Liver (tissue), 8 donors: ENCODE measurements at regions not wholly inside any gene's neighbourhood (a gene's known extent, or its start where the extent isn't known, plus 50 kb on each side); places are given as distances from the start of the nearest gene placed in this dataset.
"Not testable (repeated sequence)": the region's sequence is repeated elsewhere in the genome, so short reads cannot be mapped to it uniquely, and the experiment has no call there.

Experiments
- DNase-seq: peaks from one replicate; pipeline ENCODE4 v3.0.0-alpha.2; 2017; ENCODE audit warnings: low spot score
- H3K27ac ChIP-seq, 2 donors: one replicate each; pipeline ENCODE4 v1.7.0; 2013; ENCODE audit warnings: inconsistent platforms in 2 of 2, low read length in 2 of 2, control low read depth in 1 of 2, low read depth in 1 of 2, mild to moderate bottlenecking in 1 of 2
- H3K27me3 ChIP-seq, 4 donors: one replicate each; pipeline versions ENCODE4 v1.6.1 to v1.7.0; 2013; ENCODE audit warnings: low read length in 3 of 4, inconsistent platforms in 1 of 4, mild to moderate bottlenecking in 1 of 4, moderate library complexity in 1 of 4; ENCODE audit not compliant: control insufficient read depth in 4 of 4, insufficient read depth in 4 of 4
- H3K36me3 ChIP-seq, 4 donors: one replicate each; pipeline versions ENCODE4 v1.6.1 to v1.7.0; 2013; ENCODE audit warnings: low read length in 3 of 4, mild to moderate bottlenecking in 3 of 4, low read depth in 1 of 4, moderate library complexity in 1 of 4; ENCODE audit not compliant: control insufficient read depth in 4 of 4, insufficient read depth in 3 of 4
- H3K4me1 ChIP-seq, 4 donors: one replicate each; pipeline versions ENCODE4 v1.6.1 to v1.7.0; 2013; ENCODE audit warnings: low read length in 3 of 4, mild to moderate bottlenecking in 3 of 4, moderate library complexity in 1 of 4; ENCODE audit not compliant: control insufficient read depth in 4 of 4, insufficient read depth in 4 of 4
- H3K4me3 ChIP-seq, 3 donors: one replicate each; pipeline versions ENCODE4 v1.6.1 to v1.7.0; 2013; ENCODE audit warnings: low read length in 3 of 3, control low read depth in 1 of 3, low read depth in 1 of 3, mild to moderate bottlenecking in 1 of 3
- H3K9ac ChIP-seq, 2 donors: one replicate each; pipeline ENCODE4 v1.7.0; 2013; ENCODE audit warnings: low read length in 2 of 2, mild to moderate bottlenecking in 2 of 2, moderate library complexity in 2 of 2, control low read depth in 1 of 2, low read depth in 1 of 2
- H3K9me3 ChIP-seq, 4 donors: one replicate each; pipeline versions ENCODE4 v1.6.1 to v1.7.0; 2013; ENCODE audit warnings: low read length in 3 of 4; ENCODE audit not compliant: control insufficient read depth in 4 of 4
- ATF3 ChIP-seq: IDR thresholded peaks from 2 replicates; pipeline ENCODE4 v1.6.1; 2016; ENCODE audit warnings: antibody characterized with exemption
- CTCF ChIP-seq: fragments of 150-350 bp; IDR thresholded peaks from 2 replicates; pipeline ENCODE4 v1.5.1; 2017; ENCODE audit warnings: improper control_type of control experiment, low read depth, low read length; ENCODE audit not compliant: missing input control
- EGR1 ChIP-seq, 2 donors: IDR thresholded peaks; 2 replicates each; pipeline ENCODE4 v1.6.1; 2016 to 2018; ENCODE audit warnings: antibody characterized with exemption in 2 of 2, low read depth in 2 of 2
- FOXA1 ChIP-seq: IDR thresholded peaks from 2 replicates; pipeline ENCODE4 v1.6.1; 2016; ENCODE audit warnings: antibody characterized with exemption
- HNF4A ChIP-seq, 2 donors: conservative IDR thresholded peaks; 2 replicates each; pipeline ENCODE4 v1.6.1; 2016; ENCODE audit warnings: antibody characterized with exemption in 2 of 2, mild to moderate bottlenecking in 2 of 2
- HNF4G ChIP-seq: IDR thresholded peaks from 2 replicates; pipeline ENCODE4 v1.6.1; 2016; ENCODE audit warnings: antibody characterized with exemption
- MAX ChIP-seq: IDR thresholded peaks from 2 replicates; pipeline ENCODE4 v1.6.1; 2016; ENCODE audit warnings: antibody characterized with exemption
- NR2F2 ChIP-seq: IDR thresholded peaks from 2 replicates; pipeline ENCODE4 v1.6.1; 2016; ENCODE audit warnings: antibody characterized with exemption
- RAD21 ChIP-seq, 2 donors: IDR thresholded peaks; 2 replicates each; pipeline ENCODE4 v1.6.1; 2016; ENCODE audit warnings: antibody characterized with exemption in 2 of 2, mild to moderate bottlenecking in 2 of 2
- RXRA ChIP-seq, 2 donors: IDR thresholded peaks; 2 replicates each; pipeline ENCODE4 v1.6.1; 2017 to 2018; ENCODE audit warnings: antibody characterized with exemption in 2 of 2, mild to moderate bottlenecking in 1 of 2
- SP1 ChIP-seq: IDR thresholded peaks from 2 replicates; pipeline ENCODE4 v1.6.1; 2018; ENCODE audit warnings: antibody characterized with exemption, mild to moderate bottlenecking
- TAF1 ChIP-seq: conservative IDR thresholded peaks from 2 replicates; pipeline ENCODE4 v1.6.1; 2016; ENCODE audit warnings: antibody characterized with exemption, mild to moderate bottlenecking
- YY1 ChIP-seq: IDR thresholded peaks from 2 replicates; pipeline ENCODE4 v1.6.1; 2016; ENCODE audit warnings: antibody characterized with exemption, mild to moderate bottlenecking
- ZBTB33 ChIP-seq: IDR thresholded peaks from 2 replicates; pipeline ENCODE4 v1.6.1; 2016; ENCODE audit warnings: antibody characterized with exemption
- WGBS: extraction: QIAGEN DNeasy Blood & Tissue Kit; methylation state at CpG from one replicate; pipeline ENCODE4 v1.1.7; 2013; 5-methylcytosine and 5-hydroxymethylcytosine counted together
- donor health status: healthy.
- donor health status: healthy.
- donor health status: healthy.
- donor health status: healthy.
- donor health status: healthy.

- Histone ChIP-seq H3K27ac (no peak overlapping the region), H3K27me3 (no peaks in the 10 kb centered on the region), H3K4me3 (no peak overlapping the region), H3K9me3 (no peaks in the 10 kb centered on the region), H3K9ac (no peak overlapping the region), H3K36me3 (no peaks in the 10 kb centered on the region), H3K4me1 (no peaks in the 10 kb centered on the region)
- 63% methylated on average over 2 of the region's 2 CpGs for WGBS
- TF ChIP-seq MAX (no peak), NR2F2 (no peak), SP1 (no peak), FOXA1 (no peak), RAD21 (IDR thresholded peaks at IDR 0.05) (no peak)
- DNase-seq, result no peak
These were observed 894.7 kb downstream of the OTOL1 start for GRCh38 chr3:162391301-162391700.

- no peak for TF ChIP-seq YY1
- no peak for TF ChIP-seq HNF4A (conservative IDR thresholded peaks at IDR 0.05)
- no peak for TF ChIP-seq HNF4G
- TF ChIP-seq CTCF, result no peak
- no peak for TF ChIP-seq EGR1 (IDR thresholded peaks at IDR 0.05; ENCODE audit: low read depth in 2 of 2)
- no peak for TF ChIP-seq RXRA (IDR thresholded peaks at IDR 0.05)
- no peak for TF ChIP-seq TAF1
- no peak for TF ChIP-seq FOXA1
- 66% methylated on average over 3 of the region's 3 CpGs for WGBS
- no peak overlapping the region for H3K9ac ChIP-seq
- peaks cover 0 to 3% (median 0%) of the 10 kb centered on the region in 4 donors for H3K9me3 ChIP-seq
- DNase-seq, result no peak
- H3K4me1 ChIP-seq, result no peaks in the 10 kb centered on the region
- H3K36me3 ChIP-seq, result no peaks in the 10 kb centered on the region
- no peak overlapping the region for H3K27ac ChIP-seq
- H3K27me3 ChIP-seq, result no peaks in the 10 kb centered on the region
- H3K4me3 ChIP-seq, result no peak overlapping the region
These were observed 898.9 kb downstream of the OTOL1 start for GRCh38 chr3:162395496-162395895.

- Histone ChIP-seq H3K9me3 (peaks cover 0 to 3% (median 0%) of the 10 kb centered on the region in 4 donors), H3K36me3 (no peaks in the 10 kb centered on the region), H3K9ac (no peak overlapping the region), H3K27ac (no peak overlapping the region), H3K27me3 (no peaks in the 10 kb centered on the region), H3K4me3 (no peak overlapping the region), H3K4me1 (no peaks in the 10 kb centered on the region)
- 70% methylated on average over 2 of the region's 2 CpGs for WGBS
- TF ChIP-seq HNF4G, result no peak
- no peak for TF ChIP-seq TAF1
- no peak for TF ChIP-seq EGR1 (IDR thresholded peaks at IDR 0.05; ENCODE audit: low read depth in 2 of 2)
- no peak for DNase-seq
These were observed 901.9 kb downstream of the OTOL1 start for GRCh38 chr3:162398554-162398953.

- WGBS, result 35% methylated on average over 3 of the region's 3 CpGs
- no peak for TF ChIP-seq ATF3
- no peak for TF ChIP-seq CTCF
- no peak for TF ChIP-seq ZBTB33
- TF ChIP-seq RAD21 (IDR thresholded peaks at IDR 0.05), result no peak
- H3K4me1 ChIP-seq, result no peaks in the 10 kb centered on the region
- peaks cover 0 to 3% (median under 1%) of the 10 kb centered on the region in 4 donors for H3K9me3 ChIP-seq
- no peak overlapping the region for H3K4me3 ChIP-seq
- no peak overlapping the region for H3K9ac ChIP-seq
- no peaks in the 10 kb centered on the region for H3K36me3 ChIP-seq
- no peak for DNase-seq
- no peaks in the 10 kb centered on the region for H3K27me3 ChIP-seq
- H3K27ac ChIP-seq, result no peak overlapping the region
These were observed 904.1 kb downstream of the OTOL1 start for GRCh38 chr3:162400697-162401096.

- not testable (repeated sequence) for H3K4me3 ChIP-seq, H3K27ac ChIP-seq, DNase-seq, H3K27me3 ChIP-seq, H3K9ac ChIP-seq, H3K4me1 ChIP-seq, H3K9me3 ChIP-seq, H3K36me3 ChIP-seq
- 86% methylated on average over 20 of the region's 23 CpGs for WGBS
These were observed 914.9 kb downstream of the OTOL1 start for GRCh38 chr3:162411556-162411955.
